ENCODE measurements at regions not wholly inside any gene's neighbourhood (a gene's known extent, or its start where the extent isn't known, plus 50 kb on each side); places are given as distances from the start of the nearest gene placed in this dataset.

DNA sequence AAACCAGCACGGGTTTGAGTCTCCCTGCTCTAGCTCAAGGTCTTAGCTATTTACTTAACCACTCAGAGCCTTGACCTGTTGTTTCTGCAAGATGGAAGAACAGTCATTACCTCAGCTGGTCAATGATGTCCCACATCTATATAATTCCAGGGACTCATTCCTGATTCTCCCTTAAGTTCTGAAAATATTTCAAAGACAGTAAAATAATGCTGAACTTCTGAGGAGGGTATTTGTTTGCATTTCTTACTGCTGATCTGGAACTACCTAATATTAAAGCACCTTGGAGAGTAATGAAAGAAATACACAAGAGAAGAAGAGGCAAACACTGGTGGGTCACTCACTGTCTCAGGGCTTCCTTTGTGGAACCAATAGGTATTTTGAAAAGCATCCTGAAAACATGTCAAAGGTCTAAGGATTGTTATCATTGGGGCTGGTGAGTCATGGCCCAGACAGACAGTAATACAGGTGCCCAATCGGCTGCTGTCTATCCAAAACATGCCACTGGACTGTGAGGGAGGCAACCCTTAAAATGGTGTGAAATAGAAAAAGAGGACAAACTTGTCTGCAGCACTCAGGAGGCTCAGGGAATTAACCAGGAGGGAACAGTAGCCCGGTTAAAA, 88.7 kb upstream of the EGLN3 start:
- H3K36me3 ChIP-seq = no peaks in the 10 kb centered on the region
- TF ChIP-seq, protein P1, sequence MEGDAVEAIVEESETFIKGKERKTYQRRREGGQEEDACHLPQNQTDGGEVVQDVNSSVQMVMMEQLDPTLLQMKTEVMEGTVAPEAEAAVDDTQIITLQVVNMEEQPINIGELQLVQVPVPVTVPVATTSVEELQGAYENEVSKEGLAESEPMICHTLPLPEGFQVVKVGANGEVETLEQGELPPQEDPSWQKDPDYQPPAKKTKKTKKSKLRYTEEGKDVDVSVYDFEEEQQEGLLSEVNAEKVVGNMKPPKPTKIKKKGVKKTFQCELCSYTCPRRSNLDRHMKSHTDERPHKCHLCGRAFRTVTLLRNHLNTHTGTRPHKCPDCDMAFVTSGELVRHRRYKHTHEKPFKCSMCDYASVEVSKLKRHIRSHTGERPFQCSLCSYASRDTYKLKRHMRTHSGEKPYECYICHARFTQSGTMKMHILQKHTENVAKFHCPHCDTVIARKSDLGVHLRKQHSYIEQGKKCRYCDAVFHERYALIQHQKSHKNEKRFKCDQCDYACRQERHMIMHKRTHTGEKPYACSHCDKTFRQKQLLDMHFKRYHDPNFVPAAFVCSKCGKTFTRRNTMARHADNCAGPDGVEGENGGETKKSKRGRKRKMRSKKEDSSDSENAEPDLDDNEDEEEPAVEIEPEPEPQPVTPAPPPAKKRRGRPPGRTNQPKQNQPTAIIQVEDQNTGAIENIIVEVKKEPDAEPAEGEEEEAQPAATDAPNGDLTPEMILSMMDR (IDR thresholded peaks at IDR 0.05) = no peak
- no peak overlapping the region for H3K27ac ChIP-seq
- no peak overlapping the region for H3K4me3 ChIP-seq
- H3K9me3 ChIP-seq = no peaks in the 10 kb centered on the region
- no peaks in the 10 kb centered on the region for H3K27me3 ChIP-seq
- H3K4me1 ChIP-seq = peaks cover 0 to 18% of the 10 kb centered on the region in 2 donors
- DNase-seq (ENCODE audit: low spot score) = no peak

DNA sequence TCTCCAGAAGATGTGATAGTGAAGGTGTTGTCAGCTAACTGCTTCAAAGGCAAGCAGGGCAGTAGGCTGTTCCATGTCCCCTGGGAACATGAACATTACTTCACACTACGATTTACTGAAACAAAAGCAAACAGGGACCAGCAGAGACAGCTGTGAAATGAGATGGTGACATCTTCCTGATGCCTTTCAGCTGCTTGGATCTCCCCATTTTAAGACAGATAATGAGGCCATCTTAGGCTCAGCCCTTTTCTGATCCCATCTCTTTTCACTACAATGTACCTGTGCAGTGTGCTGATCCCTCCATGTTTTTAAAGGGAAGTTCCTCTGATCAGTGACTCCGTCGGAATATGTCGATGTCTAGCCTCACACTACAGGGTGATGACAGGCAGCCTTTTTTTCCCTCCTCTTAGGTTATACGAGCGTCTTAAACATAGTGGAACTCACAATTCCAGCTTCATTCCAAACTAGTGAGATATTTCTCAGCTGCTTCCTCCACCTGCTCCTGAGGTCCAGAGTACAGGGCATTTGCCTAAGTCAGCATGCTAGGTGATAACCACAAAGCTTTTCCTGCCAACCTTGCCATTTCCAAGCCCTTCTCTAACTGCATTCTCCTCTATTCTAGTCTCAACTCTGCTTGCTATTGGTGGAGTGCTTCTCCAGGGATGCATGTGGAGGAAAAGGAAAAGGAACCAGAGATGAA, 87.6 kb upstream of the EGLN3 start:
- Histone ChIP-seq H3K36me3 (no peaks in the 10 kb centered on the region), H3K27me3 (no peaks in the 10 kb centered on the region), H3K9me3 (no peaks in the 10 kb centered on the region), H3K4me1 (peaks cover 0 to 19% of the 10 kb centered on the region in 2 donors), H3K27ac (peak overlapping the region in 1 of 2 donors; percentile 92), H3K4me3 (no peak overlapping the region)
- TF ChIP-seq, protein P1 (IDR thresholded peaks at IDR 0.05) = no peak
- DNase-seq (ENCODE audit: low spot score) = no peak

DNA sequence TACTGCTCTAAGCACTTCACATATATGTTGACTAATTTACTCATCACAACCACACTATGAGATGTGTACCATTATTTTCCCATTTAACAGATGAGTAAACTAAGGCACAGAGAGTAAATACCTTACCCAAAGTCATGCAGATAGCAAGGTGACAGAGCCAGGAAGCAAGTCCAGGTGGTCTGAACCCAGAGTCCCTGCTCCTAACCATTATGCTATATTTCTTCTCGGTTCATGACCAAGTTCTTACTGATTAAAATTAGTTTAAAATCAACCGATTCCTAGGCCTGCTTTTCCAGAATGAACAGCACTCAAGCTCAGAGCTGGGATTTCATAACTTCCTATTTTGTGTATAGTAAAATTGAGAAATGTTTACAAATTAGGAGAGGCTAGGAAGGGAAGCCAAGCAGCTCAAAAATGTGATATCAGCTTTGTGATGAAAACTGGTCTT, 85.5 kb upstream of the EGLN3 start:
- peak overlapping the region; percentile 78 to 92 for H3K27ac ChIP-seq
- H3K27me3 ChIP-seq = no peaks in the 10 kb centered on the region
- no peak for DNase-seq (ENCODE audit: low spot score)
- TF ChIP-seq, protein P1 (IDR thresholded peaks at IDR 0.05) = no peak
- no peaks in the 10 kb centered on the region for H3K36me3 ChIP-seq
- peaks cover 0 to 25% of the 10 kb centered on the region in 2 donors for H3K4me1 ChIP-seq
- no peaks in the 10 kb centered on the region for H3K9me3 ChIP-seq
- no peak overlapping the region for H3K4me3 ChIP-seq

DNA sequence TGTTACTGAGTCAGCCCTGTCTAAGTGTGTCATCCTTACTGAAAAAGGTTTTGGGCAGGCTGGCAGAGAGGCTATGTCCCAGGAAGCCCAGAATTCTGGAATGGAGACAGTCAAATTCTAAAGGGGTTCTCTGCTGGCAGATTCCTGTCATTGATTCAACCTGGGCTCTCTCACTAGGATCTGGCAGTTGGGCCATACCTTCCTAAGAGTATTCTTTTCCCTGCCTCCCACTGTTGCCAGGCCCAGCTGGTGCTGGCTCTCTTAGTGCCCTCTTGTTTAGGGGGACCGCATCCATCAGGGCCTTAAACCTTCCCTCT, 85.0 kb upstream of the EGLN3 start:
- Histone ChIP-seq H3K4me1 (peaks cover 0 to 29% of the 10 kb centered on the region in 2 donors), H3K27ac (peak overlapping the region; percentile 78 to 92), H3K27me3 (no peaks in the 10 kb centered on the region), H3K9me3 (no peaks in the 10 kb centered on the region), H3K4me3 (no peak overlapping the region), H3K36me3 (no peaks in the 10 kb centered on the region)
- TF ChIP-seq, protein P1 (IDR thresholded peaks at IDR 0.05) = no peak
- DNase-seq (ENCODE audit: low spot score) = no peak

DNA sequence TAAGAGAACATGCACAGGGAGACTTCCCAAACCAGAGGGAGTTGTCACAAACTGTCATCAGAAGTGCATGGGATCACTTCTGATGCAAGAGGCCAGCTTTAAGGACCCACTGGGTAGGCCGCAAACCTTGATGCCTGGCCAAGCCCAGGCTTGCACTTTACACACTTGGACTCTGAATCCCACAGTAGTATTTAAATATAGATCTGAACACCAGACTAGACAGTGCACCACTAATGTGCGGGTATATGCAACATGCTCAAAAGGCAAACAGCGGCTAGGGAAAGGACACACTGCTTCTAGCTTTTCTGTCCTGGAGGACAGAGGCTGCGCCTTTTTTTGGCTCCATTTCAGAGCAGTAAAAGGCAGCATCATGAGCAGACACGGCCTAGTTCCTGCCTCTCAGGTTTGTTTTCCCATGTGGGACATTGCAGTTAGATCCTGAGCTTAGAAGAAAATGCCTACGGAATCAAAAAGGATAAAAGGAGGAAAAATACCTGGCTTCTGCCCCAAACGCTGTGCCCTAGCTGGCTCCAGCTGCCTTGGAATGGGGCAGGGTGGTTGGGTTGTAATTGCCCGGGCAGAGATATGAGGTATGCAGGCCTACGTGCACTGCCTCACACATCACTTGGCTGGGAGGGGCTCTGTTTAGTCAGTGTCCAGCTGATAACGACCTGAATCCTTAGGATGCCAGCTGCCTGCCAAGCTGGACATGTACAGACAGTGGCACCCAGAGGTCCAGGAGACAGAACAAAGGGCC, 84.5 kb upstream of the EGLN3 start:
- H3K9me3 ChIP-seq = no peaks in the 10 kb centered on the region
- H3K27ac ChIP-seq = peak overlapping the region; percentile 78 to 92
- H3K4me3 ChIP-seq = no peak overlapping the region
- H3K27me3 ChIP-seq = no peaks in the 10 kb centered on the region
- TF ChIP-seq, protein P1 (IDR thresholded peaks at IDR 0.05) = no peak
- H3K36me3 ChIP-seq = no peaks in the 10 kb centered on the region
- H3K4me1 ChIP-seq = peaks cover 0 to 30% of the 10 kb centered on the region in 2 donors
- no peak for DNase-seq (ENCODE audit: low spot score)
